Tibial nerve (tissue), 4 donors: ENCODE measurements at regions not wholly inside any gene's neighbourhood (a gene's known extent, or its start where the extent isn't known, plus 50 kb on each side); places are given as distances from the start of the nearest gene placed in this dataset.

Experiments used
- DNase-seq, 2 donors: peaks; one replicate each; pipeline ENCODE4 v3.0.0-alpha.2; 2019; ENCODE audit warnings: low spot score in 2 of 2
- H3K27ac ChIP-seq, 4 donors: fragments of 200-600 bp; sonication (generic) in 3 of 4; one replicate each; pipeline ENCODE4 v1.5.1; 2017 to 2019; ENCODE audit warnings: mild to moderate bottlenecking in 1 of 4
- H3K27me3 ChIP-seq, 2 donors: fragments of 200-600 bp; sonication (generic) in 1 of 2; one replicate each; pipeline versions ENCODE4 v1.5.1 to v1.6.0; 2017 to 2019
- H3K36me3 ChIP-seq, 3 donors: fragments of 200-600 bp; sonication (generic); one replicate each; pipeline ENCODE4 v1.5.1; 2018 to 2019
- H3K4me1 ChIP-seq, 4 donors: fragments of 200-600 bp; sonication (generic) in 3 of 4; one replicate each; pipeline ENCODE4 v1.5.1; 2017 to 2019
- H3K4me3 ChIP-seq, 4 donors: fragments of 200-600 bp; sonication (generic) in 3 of 4; one replicate each; pipeline ENCODE4 v1.5.1; 2017 to 2019; ENCODE audit warnings: mild to moderate bottlenecking in 1 of 4, moderate library complexity in 1 of 4
- H3K9me3 ChIP-seq, 4 donors: fragments of 200-600 bp; sonication (generic) in 3 of 4; one replicate each; pipeline ENCODE4 v1.5.1; 2017 to 2019
- CTCF ChIP-seq, 5 experiments: fragments of 200-600 bp in 3 of 5; fragments of 450-650 bp in 2 of 5; sonication (generic) in 3 of 5; IDR thresholded peaks; one replicate each; pipeline ENCODE4 v1.5.1; 2016 to 2019; ENCODE audit warnings: antibody characterized with exemption in 5 of 5, mild to moderate bottlenecking in 3 of 5, moderate library complexity in 2 of 5
- EP300 ChIP-seq, 2 donors: sonication (generic); formaldehyde crosslinking; IDR thresholded peaks; one replicate each; pipeline ENCODE4 v1.6.1; 2017; ENCODE audit warnings: antibody characterized with exemption in 2 of 2, mild to moderate bottlenecking in 1 of 2
- POLR2A ChIP-seq, 2 donors: fragments of 450-650 bp; IDR thresholded peaks; one replicate each; pipeline ENCODE4 v1.6.1; 2017; ENCODE audit warnings: antibody characterized with exemption in 2 of 2, mild to moderate bottlenecking in 2 of 2, moderate library complexity in 2 of 2
- WGBS, 2 donors: methylation state at CpG; one replicate each; pipeline ENCODE4 v1.1.5; 2018; 5-methylcytosine and 5-hydroxymethylcytosine counted together

DNA sequence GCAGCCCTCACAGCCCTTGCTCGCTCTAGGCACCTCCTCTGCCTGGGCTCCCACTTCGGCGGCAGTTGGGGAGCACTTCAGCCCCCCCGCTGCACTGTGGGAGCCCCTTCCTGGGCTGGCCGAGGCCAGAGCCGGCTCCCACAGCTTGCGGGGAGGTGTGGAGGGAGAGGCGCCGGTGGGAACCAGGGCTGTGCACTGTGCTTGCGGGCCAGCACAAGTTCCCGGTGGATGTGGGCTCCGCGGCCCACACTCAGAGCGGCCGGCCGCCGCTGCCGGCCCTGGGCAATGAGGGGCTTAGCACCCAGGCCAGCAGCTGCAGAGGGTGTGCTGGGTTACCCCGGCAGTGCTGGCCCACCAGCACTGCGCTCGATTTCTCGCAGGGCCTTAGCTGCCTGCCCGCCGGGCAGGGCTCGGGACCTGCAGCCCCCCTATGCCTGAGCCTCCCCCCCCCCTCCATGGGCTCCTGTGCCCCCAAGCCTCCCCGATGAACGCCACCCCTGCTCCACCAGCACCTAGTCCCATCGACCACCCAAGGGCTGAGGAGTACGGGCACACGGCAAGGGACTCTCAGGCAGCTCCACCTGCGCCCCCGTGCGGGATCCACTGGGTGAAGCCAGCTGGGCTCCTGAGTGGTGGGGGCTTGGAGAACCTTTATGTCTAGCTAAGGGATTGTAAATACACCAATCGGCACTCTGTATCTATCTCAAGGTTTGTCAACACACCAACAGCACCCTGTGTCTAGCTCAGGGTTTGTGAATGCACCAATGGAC lies 224.8 kb downstream of the ZNF608 start:
- Histone ChIP-seq H3K4me3 (no peak overlapping the region), H3K27ac (no peak overlapping the region), H3K4me1 (no peaks in the 10 kb centered on the region), H3K36me3 (no peaks in the 10 kb centered on the region), H3K27me3 (no peaks in the 10 kb centered on the region), H3K9me3 (no peaks in the 10 kb centered on the region)
- 87 to 92% methylated on average over 7 to 33 of the region's 34 CpGs for WGBS, 2 donors
- DNase-seq: no peak
- TF ChIP-seq EP300 (IDR thresholded peaks at IDR 0.05) (no peak), POLR2A (IDR thresholded peaks at IDR 0.05) (no peak), CTCF (IDR thresholded peaks at IDR 0.05) (no peak)

DNA sequence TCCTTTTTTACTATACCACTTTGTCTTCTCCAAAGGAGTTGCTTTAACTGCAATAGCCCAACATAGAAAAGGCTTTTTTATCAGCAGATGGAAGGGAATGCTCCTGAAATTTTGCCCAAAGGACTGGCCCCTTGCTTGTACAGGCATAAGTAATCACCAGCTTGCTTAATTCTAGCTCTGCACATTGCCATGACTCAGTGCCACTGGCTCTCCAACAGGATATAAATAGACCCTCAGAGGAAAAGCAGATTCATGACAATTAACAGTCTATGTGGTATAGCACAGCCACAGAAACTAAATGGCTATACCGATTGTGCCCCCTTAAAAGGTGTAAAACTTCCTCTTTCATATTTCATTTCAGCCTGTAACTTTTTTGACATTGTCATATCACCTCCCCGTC lies 227.0 kb downstream of the ZNF608 start:
- 43 to 51% methylated on average over 2 of the region's 2 CpGs for WGBS, 2 donors
- no peak for DNase-seq

DNA sequence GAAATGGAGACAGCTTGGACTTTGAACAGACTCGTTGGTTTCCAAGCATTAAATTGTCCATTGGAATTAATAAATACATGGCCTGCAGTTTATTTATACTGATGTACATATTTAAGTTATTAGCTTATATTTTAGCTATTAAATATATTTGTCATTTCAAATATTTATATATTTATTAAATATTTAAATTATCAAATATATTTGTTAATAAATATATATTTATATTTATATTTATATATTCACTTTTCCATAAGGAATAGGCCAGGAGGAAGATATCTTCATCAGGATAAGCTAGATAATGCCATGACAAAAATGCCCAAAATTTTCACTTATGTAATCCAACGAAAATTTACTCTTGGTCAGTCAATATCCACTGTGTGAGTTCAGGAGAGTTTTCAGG lies 229.9 kb downstream of the ZNF608 start:
- no peak overlapping the region for H3K27ac ChIP-seq
- H3K36me3 ChIP-seq: no peaks in the 10 kb centered on the region
- 73 to 83% methylated on average over 2 of the region's 2 CpGs for WGBS, 2 donors
- H3K27me3 ChIP-seq: no peaks in the 10 kb centered on the region
- H3K4me1 ChIP-seq: peaks cover 0 to 16% (median 5%) of the 10 kb centered on the region in 4 donors
- H3K9me3 ChIP-seq: no peaks in the 10 kb centered on the region
- TF ChIP-seq POLR2A (IDR thresholded peaks at IDR 0.05) (no peak), CTCF (IDR thresholded peaks at IDR 0.05) (no peak), EP300 (IDR thresholded peaks at IDR 0.05) (no peak)
- no peak for DNase-seq
- H3K4me3 ChIP-seq: no peak overlapping the region

More for the DNA sequence above, 227.0 kb downstream of the ZNF608 start:
- H3K27me3 ChIP-seq: no peaks in the 10 kb centered on the region
- no peak overlapping the region for H3K4me3 ChIP-seq
- no peak overlapping the region for H3K27ac ChIP-seq
- H3K36me3 ChIP-seq: no peaks in the 10 kb centered on the region
- TF ChIP-seq EP300 (IDR thresholded peaks at IDR 0.05): no peak
- no peak for TF ChIP-seq CTCF (IDR thresholded peaks at IDR 0.05)
- no peak for TF ChIP-seq POLR2A (IDR thresholded peaks at IDR 0.05)
- no peaks in the 10 kb centered on the region for H3K9me3 ChIP-seq
- H3K4me1 ChIP-seq: peaks cover 0 to 14% (median 5%) of the 10 kb centered on the region in 4 donors

- 59 to 63% methylated on average over 3 of the region's 3 CpGs for WGBS, 2 donors
- Histone ChIP-seq H3K27ac (no peak overlapping the region), H3K36me3 (no peaks in the 10 kb centered on the region), H3K4me1 (peaks cover 0 to 16% (median 5%) of the 10 kb centered on the region in 4 donors), H3K9me3 (no peaks in the 10 kb centered on the region), H3K27me3 (no peaks in the 10 kb centered on the region), H3K4me3 (no peak overlapping the region)
- DNase-seq: no peak
- TF ChIP-seq CTCF (IDR thresholded peaks at IDR 0.05) (no peak), EP300 (IDR thresholded peaks at IDR 0.05) (no peak), POLR2A (IDR thresholded peaks at IDR 0.05) (no peak)
Observed at GRCh38 chr5:124515497-124516245, 230.8 kb downstream of the ZNF608 start.

- TF ChIP-seq CTCF (IDR thresholded peaks at IDR 0.05) (no peak), POLR2A (IDR thresholded peaks at IDR 0.05) (no peak), EP300 (IDR thresholded peaks at IDR 0.05) (no peak)
- H3K9me3 ChIP-seq: no peaks in the 10 kb centered on the region
- 71 to 73% methylated on average over 3 of the region's 3 CpGs for whole genome bisulfite sequencing, 2 donors
- H3K27me3 ChIP-seq: no peaks in the 10 kb centered on the region
- no peak for DNase-seq
- H3K27ac ChIP-seq: no peak overlapping the region
- H3K36me3 ChIP-seq: no peaks in the 10 kb centered on the region
- no peak overlapping the region for H3K4me3 ChIP-seq
- H3K4me1 ChIP-seq: peaks cover 0 to 16% (median 5%) of the 10 kb centered on the region in 4 donors
Observed at GRCh38 chr5:124514956-124515355, 231.5 kb downstream of the ZNF608 start.
